Limb (tissue), 2 donors: ENCODE measurements at regions not wholly inside any gene's neighbourhood (a gene's known extent, or its start where the extent isn't known, plus 50 kb on each side); places are given as distances from the start of the nearest gene placed in this dataset.

Source experiments
- DNase-seq, 2 donors: peaks; one replicate each; pipeline ENCODE4 v3.0.0-alpha.2; 2016; ENCODE audit errors: extremely low spot score in 2 of 2

- DNase-seq: no peak
Measured at GRCh38 chr20:58111310-58112016, 117.0 kb downstream of the ANKRD60 start.

GRCh38 chr20:58109918-58110635 is 118.4 kb downstream of the ANKRD60 start:
- DNase-seq: no peak

GRCh38 chr20:58109126-58109880 is 119.2 kb downstream of the ANKRD60 start:
- no peak for DNase-seq

GRCh38 chr20:58107533-58107932 is 120.9 kb downstream of the ANKRD60 start:
- no peak for DNase-seq

GRCh38 chr20:58106143-58106750 is 122.2 kb downstream of the ANKRD60 start:
- no peak for DNase-seq

- no peak for DNase-seq
Measured at GRCh38 chr20:58103961-58104360, 124.5 kb downstream of the ANKRD60 start.

- DNase-seq: no peak
Measured at GRCh38 chr20:58103517-58103904, 124.9 kb downstream of the ANKRD60 start.

GRCh38 chr20:58102744-58103516 is 125.5 kb downstream of the ANKRD60 start:
- DNase-seq: no peak

- peak in 1 of 2 donors; percentile 56 for DNase-seq
Measured at GRCh38 chr20:58102261-58102660, 126.2 kb downstream of the ANKRD60 start.

- DNase-seq: no peak
Measured at GRCh38 chr20:58100731-58101356, 127.6 kb downstream of the ANKRD60 start.

- no peak for DNase-seq
Measured at GRCh38 chr20:58099956-58100730, 128.3 kb downstream of the ANKRD60 start.

- DNase-seq: no peak
Measured at GRCh38 chr20:58099291-58099935, 129.0 kb downstream of the ANKRD60 start.

GRCh38 chr20:58098571-58098970 is 129.9 kb downstream of the ANKRD60 start:
- DNase-seq: no peak

GRCh38 chr20:58097943-58098342 is 130.5 kb downstream of the ANKRD60 start:
- DNase-seq: no peak

- peak in 1 of 2 donors; percentile 12 for DNase-seq
Measured at GRCh38 chr20:58097429-58097828, 131.0 kb downstream of the ANKRD60 start.

- peak in 1 of 2 donors; percentile 29 for DNase-seq
Measured at GRCh38 chr20:58096880-58097423, 131.5 kb downstream of the ANKRD60 start.

GRCh38 chr20:58094698-58095097 is 133.8 kb downstream of the ANKRD60 start:
- DNase-seq: no peak

GRCh38 chr20:58094160-58094559 is 134.3 kb downstream of the ANKRD60 start:
- no peak for DNase-seq

GRCh38 chr20:58092871-58093270 is 135.6 kb downstream of the ANKRD60 start:
- peak in 1 of 2 donors; percentile 20 for DNase-seq
